ENCODE measurements at regions not wholly inside any gene's neighbourhood (a gene's known extent, or its start where the extent isn't known, plus 50 kb on each side); places are given as distances from the start of the nearest gene placed in this dataset.

- CTCF ChIA-PET = no interaction called here
- H3K27ac ChIP-seq (ENCODE audit: low read depth, low read length, poor library complexity, severe bottlenecking) = no peak overlapping the region
- POLR2A ChIA-PET (ENCODE audit: low non-redundant PET) = no interaction called here
- H3K4me3 ChIP-seq (ENCODE audit: low read depth, low read length, poor library complexity, severe bottlenecking) = no peak overlapping the region
- H3K36me3 ChIP-seq (ENCODE audit: insufficient read depth, low read length, poor library complexity, severe bottlenecking) = no peaks in the 10 kb centered on the region
- intact Hi-C loops (cut with micrococcal nuclease; ENCODE audit: unreplicated experiment) = no loop called here
- no TSS peak for BruUV-seq (replicated peaks)
- H3K9me3 ChIP-seq (ENCODE audit: low read depth, low read length, poor library complexity, severe bottlenecking) = no peaks in the 10 kb centered on the region
- H3K27me3 ChIP-seq (replicated peaks; ENCODE audit: insufficient read depth, low read depth, low read length, poor library complexity) = no peaks in the 10 kb centered on the region
- H3K4me1 ChIP-seq (ENCODE audit: insufficient read depth, low read length, poor library complexity, severe bottlenecking) = peaks cover 10% of the 10 kb centered on the region
- no peak for TF ChIP-seq EZH2 (IDR thresholded peaks at IDR 0.05; ENCODE audit: borderline replicate concordance, low read depth, low read length, poor library complexity, severe bottlenecking)
- no peak for TF ChIP-seq CTCF (conservative IDR thresholded peaks at IDR 0.05; ENCODE audit: low read depth, low read length)
- no peak for DNase-seq (ENCODE audit: low spot score)
Observed at GRCh38 chr10:28790146-28790545, 112.8 kb downstream of the BAMBI start.

GRCh38 chr10:28793482-28793881 lies 116.2 kb downstream of the BAMBI start:
- intact Hi-C loops (cut with micrococcal nuclease; ENCODE audit: unreplicated experiment) = no loop called here
- TF ChIP-seq EZH2 (IDR thresholded peaks at IDR 0.05; ENCODE audit: borderline replicate concordance, low read depth, low read length, poor library complexity, severe bottlenecking) = no peak
- TF ChIP-seq CTCF (conservative IDR thresholded peaks at IDR 0.05; ENCODE audit: low read depth, low read length) = no peak
- Histone ChIP-seq H3K36me3 (ENCODE audit: insufficient read depth, low read length, poor library complexity, severe bottlenecking) (no peaks in the 10 kb centered on the region), H3K27ac (ENCODE audit: low read depth, low read length, poor library complexity, severe bottlenecking) (no peak overlapping the region), H3K27me3 (replicated peaks; ENCODE audit: insufficient read depth, low read depth, low read length, poor library complexity) (no peaks in the 10 kb centered on the region), H3K4me1 (ENCODE audit: insufficient read depth, low read length, poor library complexity, severe bottlenecking) (peaks cover 17% of the 10 kb centered on the region), H3K9me3 (ENCODE audit: low read depth, low read length, poor library complexity, severe bottlenecking) (no peaks in the 10 kb centered on the region), H3K4me3 (ENCODE audit: low read depth, low read length, poor library complexity, severe bottlenecking) (no peak overlapping the region)
- POLR2A ChIA-PET (ENCODE audit: low non-redundant PET) = no interaction called here
- no TSS peak for BruUV-seq (replicated peaks)
- peak; percentile 55 for DNase-seq (ENCODE audit: low spot score)
- CTCF ChIA-PET = no interaction called here

- no peak for TF ChIP-seq EZH2 (IDR thresholded peaks at IDR 0.05; ENCODE audit: borderline replicate concordance, low read depth, low read length, poor library complexity, severe bottlenecking)
- TF ChIP-seq CTCF (conservative IDR thresholded peaks at IDR 0.05; ENCODE audit: low read depth, low read length) = no peak
- BruUV-seq (replicated peaks) = no TSS peak
- no peaks in the 10 kb centered on the region for H3K9me3 ChIP-seq (ENCODE audit: low read depth, low read length, poor library complexity, severe bottlenecking)
- DNase-seq (ENCODE audit: low spot score) = no peak
- peaks cover 17% of the 10 kb centered on the region for H3K4me1 ChIP-seq (ENCODE audit: insufficient read depth, low read length, poor library complexity, severe bottlenecking)
- intact Hi-C loops (cut with micrococcal nuclease; ENCODE audit: unreplicated experiment) = no loop called here
- no peaks in the 10 kb centered on the region for H3K27me3 ChIP-seq (replicated peaks; ENCODE audit: insufficient read depth, low read depth, low read length, poor library complexity)
- H3K4me3 ChIP-seq (ENCODE audit: low read depth, low read length, poor library complexity, severe bottlenecking) = no peak overlapping the region
- ChIA-PET POLR2A (ENCODE audit: low non-redundant PET) (no interaction called here), CTCF (no interaction called here)
- no peak overlapping the region for H3K27ac ChIP-seq (ENCODE audit: low read depth, low read length, poor library complexity, severe bottlenecking)
- no peaks in the 10 kb centered on the region for H3K36me3 ChIP-seq (ENCODE audit: insufficient read depth, low read length, poor library complexity, severe bottlenecking)
Observed at GRCh38 chr10:28794986-28795385, 117.7 kb downstream of the BAMBI start.

Measured in A673 (cell line).